ENCODE measurements at regions not wholly inside any gene's neighbourhood (a gene's known extent, or its start where the extent isn't known, plus 50 kb on each side); places are given as distances from the start of the nearest gene placed in this dataset.

DNA sequence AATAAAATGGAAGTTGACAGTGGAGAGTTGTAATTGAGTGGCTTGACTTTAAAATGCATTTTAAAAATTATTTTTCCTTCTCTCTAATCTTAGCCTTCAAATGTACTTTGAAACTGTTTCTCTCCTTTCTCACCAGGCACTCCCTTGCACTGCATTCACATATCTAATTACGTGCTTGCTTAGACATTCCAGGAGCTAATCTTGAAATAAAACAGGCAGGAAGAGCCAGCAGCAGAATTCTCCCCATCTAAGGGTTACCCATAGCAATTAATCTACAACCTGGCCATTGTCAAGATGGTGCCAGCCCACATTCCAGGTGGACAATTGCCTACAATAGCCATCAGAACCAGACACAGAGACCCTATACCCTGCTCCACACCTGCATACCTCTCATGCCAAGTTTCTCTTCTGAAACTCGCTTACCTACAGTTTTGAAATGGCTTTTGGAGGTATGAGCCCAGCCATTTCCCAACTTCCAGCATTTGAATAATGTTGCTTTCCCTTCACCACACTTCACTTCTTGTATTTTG is 167.6 kb upstream of the GJE1 start:
- TF ChIP-seq, protein P1, sequence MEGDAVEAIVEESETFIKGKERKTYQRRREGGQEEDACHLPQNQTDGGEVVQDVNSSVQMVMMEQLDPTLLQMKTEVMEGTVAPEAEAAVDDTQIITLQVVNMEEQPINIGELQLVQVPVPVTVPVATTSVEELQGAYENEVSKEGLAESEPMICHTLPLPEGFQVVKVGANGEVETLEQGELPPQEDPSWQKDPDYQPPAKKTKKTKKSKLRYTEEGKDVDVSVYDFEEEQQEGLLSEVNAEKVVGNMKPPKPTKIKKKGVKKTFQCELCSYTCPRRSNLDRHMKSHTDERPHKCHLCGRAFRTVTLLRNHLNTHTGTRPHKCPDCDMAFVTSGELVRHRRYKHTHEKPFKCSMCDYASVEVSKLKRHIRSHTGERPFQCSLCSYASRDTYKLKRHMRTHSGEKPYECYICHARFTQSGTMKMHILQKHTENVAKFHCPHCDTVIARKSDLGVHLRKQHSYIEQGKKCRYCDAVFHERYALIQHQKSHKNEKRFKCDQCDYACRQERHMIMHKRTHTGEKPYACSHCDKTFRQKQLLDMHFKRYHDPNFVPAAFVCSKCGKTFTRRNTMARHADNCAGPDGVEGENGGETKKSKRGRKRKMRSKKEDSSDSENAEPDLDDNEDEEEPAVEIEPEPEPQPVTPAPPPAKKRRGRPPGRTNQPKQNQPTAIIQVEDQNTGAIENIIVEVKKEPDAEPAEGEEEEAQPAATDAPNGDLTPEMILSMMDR (IDR thresholded peaks at IDR 0.05) = no peak
- TF ChIP-seq POLR2AphosphoS5 (IDR thresholded peaks at IDR 0.05) = no peak
- no peak for TF ChIP-seq POLR2A (IDR thresholded peaks at IDR 0.05)
